Sigmoid colon (tissue), 6 donors: ENCODE measurements at regions not wholly inside any gene's neighbourhood (a gene's known extent, or its start where the extent isn't known, plus 50 kb on each side); places are given as distances from the start of the nearest gene placed in this dataset.

Experiments
- DNase-seq: peaks from one replicate; pipeline ENCODE4 v3.0.0-alpha.2; 2019
- H3K27ac ChIP-seq, 4 donors: fragments of 200-600 bp; sonication (generic); one replicate each; pipeline ENCODE4 v1.5.1; 2016 to 2019; ENCODE audit warnings: mild to moderate bottlenecking in 1 of 4
- H3K27me3 ChIP-seq, 3 donors: fragments of 200-600 bp; sonication (generic); one replicate each; pipeline ENCODE4 v1.5.1; 2019; ENCODE audit warnings: mild to moderate bottlenecking in 1 of 3
- H3K36me3 ChIP-seq, 4 donors: fragments of 200-600 bp; sonication (generic); one replicate each; pipeline ENCODE4 v1.5.1; 2016 to 2019
- H3K4me1 ChIP-seq, 4 donors: fragments of 200-600 bp; sonication (generic); one replicate each; pipeline ENCODE4 v1.5.1; 2017 to 2019
- H3K4me3 ChIP-seq, 4 donors: fragments of 200-600 bp; sonication (generic); one replicate each; pipeline ENCODE4 v1.5.1; 2017 to 2019; ENCODE audit warnings: mild to moderate bottlenecking in 2 of 4, moderate library complexity in 1 of 4
- H3K9me3 ChIP-seq, 4 donors: fragments of 200-600 bp in 3 of 4; sonication (generic) in 3 of 4; one replicate each; pipeline versions ENCODE4 v1.5.1 to v1.6.1; 2013 to 2019
- CTCF ChIP-seq, 4 experiments: fragments of 450-650 bp in 3 of 4; fragments of 200-600 bp in 1 of 4; IDR thresholded peaks; one replicate each; pipeline ENCODE4 v1.5.1; 2016 to 2019; ENCODE audit warnings: antibody characterized with exemption in 4 of 4, mild to moderate bottlenecking in 3 of 4, moderate library complexity in 2 of 4
- EP300 ChIP-seq, 4 donors: sonication (generic); formaldehyde crosslinking; IDR thresholded peaks; one replicate each; pipeline ENCODE4 v1.6.1; 2017; ENCODE audit warnings: antibody characterized with exemption in 4 of 4
- POLR2A ChIP-seq, 2 donors: fragments of 450-650 bp; IDR thresholded peaks; one replicate each; pipeline ENCODE4 v1.6.1; 2016; ENCODE audit warnings: antibody characterized with exemption in 2 of 2, mild to moderate bottlenecking in 2 of 2, moderate library complexity in 2 of 2
- POLR2AphosphoS5 ChIP-seq, 4 donors: sonication (generic); formaldehyde crosslinking; IDR thresholded peaks; one replicate each; pipeline ENCODE4 v1.6.1; 2017; ENCODE audit warnings: antibody characterized with exemption in 4 of 4
- WGBS, 2 donors: extraction: QIAGEN DNeasy Blood & Tissue Kit; methylation state at CpG; one replicate each; pipeline ENCODE4 v1.1.7; 2013; 5-methylcytosine and 5-hydroxymethylcytosine counted together
- intact Hi-C: fragments of 100-400 bp; cut with DNase I; formaldehyde crosslinking; loops from one replicate; pipeline ENCODE4 v1.15.1; 2023
- donor health status: healthy with polysubstance abuse.
- donor health status: healthy.

- Histone ChIP-seq H3K4me1 (no peaks in the 10 kb centered on the region), H3K27ac (no peak overlapping the region), H3K9me3 (no peaks in the 10 kb centered on the region), H3K4me3 (no peak overlapping the region), H3K27me3 (no peaks in the 10 kb centered on the region), H3K36me3 (no peaks in the 10 kb centered on the region)
- intact Hi-C loops: no loop called here
- WGBS, 2 donors: 50 to 81% methylated on average over 9 of the region's 9 CpGs
- TF ChIP-seq POLR2A (IDR thresholded peaks at IDR 0.05) (no peak), CTCF (IDR thresholded peaks at IDR 0.05) (no peak), EP300 (IDR thresholded peaks at IDR 0.05) (no peak), POLR2AphosphoS5 (IDR thresholded peaks at IDR 0.05) (no peak)
- no peak for DNase-seq
These were observed 206.4 kb downstream of the ENC1 start for GRCh38 chr5:74433896-74434829.

GRCh38 chr5:74433255-74433895 is 207.2 kb downstream of the ENC1 start:
- intact Hi-C loops: no loop called here
- 54 to 78% methylated on average over 7 of the region's 7 CpGs for WGBS, 2 donors
- no peaks in the 10 kb centered on the region for H3K4me1 ChIP-seq
- no peaks in the 10 kb centered on the region for H3K27me3 ChIP-seq
- H3K9me3 ChIP-seq: no peaks in the 10 kb centered on the region
- no peak overlapping the region for H3K4me3 ChIP-seq
- no peak for TF ChIP-seq CTCF (IDR thresholded peaks at IDR 0.05)
- TF ChIP-seq POLR2AphosphoS5 (IDR thresholded peaks at IDR 0.05): no peak
- TF ChIP-seq EP300 (IDR thresholded peaks at IDR 0.05): no peak
- TF ChIP-seq POLR2A (IDR thresholded peaks at IDR 0.05): no peak
- DNase-seq: no peak
- H3K36me3 ChIP-seq: no peaks in the 10 kb centered on the region
- no peak overlapping the region for H3K27ac ChIP-seq

GRCh38 chr5:74432721-74433120 is 207.8 kb downstream of the ENC1 start:
- Histone ChIP-seq H3K4me3 (no peak overlapping the region), H3K27ac (no peak overlapping the region), H3K4me1 (no peaks in the 10 kb centered on the region), H3K27me3 (no peaks in the 10 kb centered on the region), H3K36me3 (no peaks in the 10 kb centered on the region), H3K9me3 (no peaks in the 10 kb centered on the region)
- TF ChIP-seq POLR2A (IDR thresholded peaks at IDR 0.05) (no peak), POLR2AphosphoS5 (IDR thresholded peaks at IDR 0.05) (no peak), CTCF (IDR thresholded peaks at IDR 0.05) (no peak), EP300 (IDR thresholded peaks at IDR 0.05) (no peak)
- DNase-seq: no peak
- WGBS, 2 donors: 88 to 91% methylated on average over 4 of the region's 4 CpGs
- intact Hi-C loops: no loop called here

GRCh38 chr5:74432216-74432615 is 208.3 kb downstream of the ENC1 start:
- no peak for DNase-seq
- H3K27me3 ChIP-seq: no peaks in the 10 kb centered on the region
- 54 to 56% methylated on average over 7 of the region's 7 CpGs for WGBS, 2 donors
- H3K9me3 ChIP-seq: no peaks in the 10 kb centered on the region
- H3K4me1 ChIP-seq: no peaks in the 10 kb centered on the region
- no peak overlapping the region for H3K27ac ChIP-seq
- TF ChIP-seq CTCF (IDR thresholded peaks at IDR 0.05) (no peak), POLR2AphosphoS5 (IDR thresholded peaks at IDR 0.05) (no peak), EP300 (IDR thresholded peaks at IDR 0.05) (no peak), POLR2A (IDR thresholded peaks at IDR 0.05) (no peak)
- intact Hi-C loops: no loop called here
- no peaks in the 10 kb centered on the region for H3K36me3 ChIP-seq
- H3K4me3 ChIP-seq: no peak overlapping the region
